Islet of Langerhans (tissue), 1 donor: ENCODE measurements at regions not wholly inside any gene's neighbourhood (a gene's known extent, or its start where the extent isn't known, plus 50 kb on each side); places are given as distances from the start of the nearest gene placed in this dataset.

Experiments
- FAIRE-seq: peaks from one replicate; lab custom pipeline; 2011; peaks lifted over from hg19 to GRCh38; lab: Jason Lieb, UNC

DNA sequence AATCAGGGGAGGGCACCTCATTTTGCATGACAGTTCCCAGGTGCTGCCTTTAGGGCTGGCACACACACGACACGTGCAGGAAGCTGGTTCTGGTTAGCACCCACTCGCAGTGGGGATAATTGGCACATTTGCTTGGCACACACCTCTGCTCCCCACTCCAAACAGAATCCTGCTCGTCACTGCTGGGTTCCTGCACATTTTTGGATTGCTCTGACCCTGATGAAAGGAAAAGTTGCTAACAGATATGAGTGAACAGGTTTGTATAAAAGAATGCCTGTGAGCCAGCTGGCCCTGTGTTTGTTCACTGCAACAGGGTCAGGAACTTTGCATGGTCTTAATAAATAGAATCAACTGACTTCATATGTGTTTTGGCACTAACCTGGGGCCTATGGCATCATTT, 1500.4 kb downstream of the EFNB2 start:
- FAIRE-seq: no peak

DNA sequence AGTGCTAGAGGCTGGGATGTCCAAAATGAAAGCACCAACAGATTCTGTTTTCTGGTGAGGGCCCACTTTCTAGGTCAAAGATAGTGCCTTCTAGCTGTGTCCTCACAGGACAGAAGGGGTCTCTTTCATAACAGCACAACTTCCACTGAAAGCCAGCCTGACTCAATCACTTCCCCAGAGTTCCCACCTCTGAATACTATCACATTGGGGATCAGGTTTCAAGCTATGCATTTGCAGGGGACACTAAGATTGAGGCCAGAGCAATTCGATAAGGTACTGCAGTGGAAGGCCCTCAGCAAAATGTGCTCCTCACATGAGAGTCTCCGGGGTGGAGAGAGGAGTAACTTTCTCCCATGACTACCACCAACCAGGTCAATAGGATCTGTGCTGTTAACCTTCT, 1501.5 kb downstream of the EFNB2 start:
- FAIRE-seq: no peak

DNA sequence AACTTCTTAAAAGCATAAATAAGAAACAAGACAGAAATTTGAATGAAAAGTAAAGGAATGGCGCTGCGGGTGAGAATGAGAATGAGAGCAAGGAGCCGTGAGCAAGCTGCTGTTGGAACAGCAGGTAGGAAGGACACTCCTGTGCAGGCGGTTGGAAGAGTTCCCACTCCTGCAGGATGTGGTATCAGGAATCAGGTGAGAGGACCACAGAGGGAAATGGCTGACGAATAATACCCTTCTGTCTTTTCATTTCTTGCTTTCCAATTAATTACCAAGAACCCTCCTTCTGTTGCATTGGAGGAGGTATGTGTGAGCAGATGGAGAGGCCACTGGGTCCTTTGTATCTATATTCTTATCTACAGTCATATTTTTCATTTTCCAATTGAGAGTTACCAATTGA, 1504.2 kb downstream of the EFNB2 start:
- no peak for FAIRE-seq

DNA sequence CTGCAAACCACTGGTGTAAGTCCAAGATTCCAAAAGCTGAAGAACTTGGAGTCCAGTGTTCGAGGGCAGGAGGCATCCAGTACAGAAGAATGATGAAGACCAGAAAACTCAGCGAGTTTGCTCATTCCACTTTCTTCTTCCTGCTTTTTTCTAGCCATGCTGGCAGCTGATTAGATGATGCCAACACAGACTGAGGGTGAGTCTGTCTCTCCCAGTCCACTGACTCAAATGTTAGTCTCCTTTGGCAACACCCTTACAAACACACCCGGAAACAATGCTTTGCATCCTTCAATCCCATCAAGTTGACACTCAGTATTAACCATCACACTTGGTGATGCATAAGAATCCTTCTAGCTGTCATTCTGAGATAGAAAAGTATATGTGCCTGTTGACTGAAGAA, 1504.6 kb downstream of the EFNB2 start:
- FAIRE-seq: no peak

DNA sequence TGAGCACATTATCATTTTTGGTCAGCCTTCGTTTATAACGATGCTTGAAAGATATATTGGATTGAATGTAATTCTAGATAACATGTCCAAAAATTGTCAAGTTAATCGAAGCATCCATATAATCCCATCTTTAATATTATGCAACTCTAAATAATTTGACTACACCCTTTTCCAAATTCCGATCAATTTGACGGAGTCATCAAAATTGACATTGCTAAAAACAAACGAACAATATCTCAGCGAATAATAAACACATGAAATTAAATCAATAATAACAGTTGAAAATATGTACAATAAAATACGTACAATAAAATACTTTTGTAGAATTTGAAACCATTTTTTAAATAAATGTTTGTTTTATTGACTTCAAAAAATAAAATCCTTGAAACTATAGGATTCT, 1516.4 kb downstream of the EFNB2 start:
- no peak for FAIRE-seq

DNA sequence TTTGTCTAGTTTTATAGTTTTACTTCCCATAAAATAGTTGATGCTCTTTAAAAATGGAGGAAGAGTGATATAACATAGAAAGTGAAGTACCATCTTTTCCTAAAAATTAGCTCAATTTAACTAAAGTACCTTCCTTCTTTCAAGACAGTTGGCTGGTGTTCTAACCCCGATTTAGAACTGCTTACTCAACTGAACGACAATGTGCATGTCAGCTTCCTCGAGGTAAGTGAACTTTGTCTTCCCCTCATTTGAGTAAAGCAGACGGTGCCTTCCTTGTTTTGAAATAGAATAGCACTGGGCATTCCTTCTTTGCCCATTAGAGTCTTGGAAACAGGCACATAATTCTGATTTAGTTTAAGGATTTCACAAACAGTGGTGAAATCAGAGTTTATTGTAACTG, 1519.2 kb downstream of the EFNB2 start:
- no peak for FAIRE-seq

DNA sequence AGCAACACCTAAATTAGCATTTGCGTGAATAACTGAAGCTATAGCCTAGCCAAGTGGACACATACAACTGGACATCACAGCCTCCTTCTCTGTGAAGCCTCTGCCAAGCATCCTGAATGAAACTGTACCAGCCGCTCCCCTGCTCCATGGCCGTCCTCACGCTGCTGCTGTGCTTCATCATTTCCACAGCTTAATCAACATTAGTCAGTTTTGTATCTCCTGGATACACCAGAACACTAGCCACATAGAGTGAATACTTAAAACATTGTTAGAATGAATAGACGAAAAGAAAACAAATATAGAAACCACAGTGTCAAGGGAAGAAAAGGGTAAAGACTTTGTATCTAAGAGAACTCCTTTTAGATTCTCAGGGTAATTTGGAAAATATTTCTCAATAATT, 1526.9 kb downstream of the EFNB2 start:
- FAIRE-seq: no peak

DNA sequence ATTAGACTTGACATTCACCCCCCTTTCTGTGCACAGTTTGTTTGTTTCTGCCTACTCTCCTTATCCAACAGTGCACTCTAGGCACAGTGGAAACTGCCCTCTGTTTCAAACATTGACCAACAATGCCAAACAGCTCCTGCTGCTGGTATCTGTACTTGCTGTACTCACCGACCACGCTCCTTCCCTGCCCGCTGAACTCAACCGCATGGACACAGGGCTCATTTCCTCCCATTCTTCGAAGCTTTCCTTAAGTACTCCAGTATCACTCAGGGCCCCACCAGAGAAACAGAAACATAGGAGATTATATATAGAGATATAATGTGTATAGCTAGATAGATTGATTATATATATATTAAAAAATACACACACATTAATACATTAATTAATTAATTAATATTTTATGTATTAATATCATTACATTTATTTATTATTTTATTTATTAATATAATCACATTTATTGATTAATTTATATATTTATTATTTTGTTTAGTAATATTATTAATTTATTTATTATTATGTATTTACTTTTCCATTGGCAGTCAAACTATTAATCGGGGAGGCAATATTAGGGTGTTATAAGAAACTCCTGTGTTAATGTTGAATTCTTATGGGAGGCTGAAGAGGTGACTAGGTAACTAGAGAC, 1528.2 kb downstream of the EFNB2 start:
- FAIRE-seq: no peak

DNA sequence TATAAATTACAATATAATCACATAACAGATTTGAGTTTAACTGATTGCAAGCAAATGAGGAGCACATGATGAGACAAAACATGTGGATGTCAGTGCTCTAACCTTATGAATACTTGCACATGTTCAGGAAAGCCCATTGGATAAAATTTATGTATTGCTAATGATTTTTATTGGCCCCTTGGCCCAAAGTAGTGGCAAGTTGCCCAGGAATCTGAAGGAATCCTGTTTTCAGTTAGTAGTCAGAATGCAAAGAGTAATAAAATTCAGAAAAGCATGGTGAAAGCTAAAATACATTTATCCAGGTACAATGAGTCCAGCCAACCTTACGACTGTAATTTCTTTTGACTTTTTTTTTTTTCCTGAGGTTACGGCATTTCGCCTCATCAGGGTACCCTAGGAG, 1539.4 kb downstream of the EFNB2 start:
- no peak for FAIRE-seq

DNA sequence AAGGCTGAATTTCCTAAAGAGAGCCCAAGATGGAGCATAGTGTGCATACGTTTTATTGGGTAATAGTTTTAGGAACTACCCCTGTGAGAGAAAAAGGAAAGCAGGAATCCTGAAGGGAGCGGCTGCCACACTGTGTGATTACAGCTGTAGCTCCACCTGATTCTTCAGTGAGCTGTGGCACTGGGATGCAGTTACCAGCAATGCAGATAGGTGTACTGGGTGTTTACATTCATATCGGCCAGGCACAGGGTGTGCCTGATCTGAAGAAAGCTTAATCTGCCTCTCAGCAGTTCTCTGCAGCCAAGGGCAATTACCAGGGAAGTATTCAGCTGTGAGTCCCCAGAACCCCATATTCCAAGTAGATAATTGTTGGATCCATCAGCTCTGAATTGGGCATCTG, 1541.8 kb downstream of the EFNB2 start:
- FAIRE-seq: no peak

DNA sequence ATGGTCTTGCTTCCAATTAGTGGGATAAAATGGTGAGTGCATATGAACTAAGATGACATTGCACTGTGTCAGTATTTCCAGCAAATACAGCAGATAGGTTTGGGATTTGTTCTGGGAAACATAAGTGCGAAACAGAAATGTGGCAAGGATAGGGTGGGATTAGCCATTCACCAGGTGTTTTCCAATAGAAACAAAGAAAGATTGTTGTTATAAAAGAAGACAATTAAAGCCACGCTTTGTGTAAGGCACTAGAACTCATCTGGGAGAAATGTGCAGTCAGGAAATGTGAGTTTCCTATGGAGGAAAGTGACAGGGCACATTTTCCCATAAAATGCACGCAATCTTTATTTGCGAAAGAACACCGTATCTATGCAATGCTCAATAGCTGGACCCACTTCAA, 1547.8 kb downstream of the EFNB2 start:
- no peak for FAIRE-seq

DNA sequence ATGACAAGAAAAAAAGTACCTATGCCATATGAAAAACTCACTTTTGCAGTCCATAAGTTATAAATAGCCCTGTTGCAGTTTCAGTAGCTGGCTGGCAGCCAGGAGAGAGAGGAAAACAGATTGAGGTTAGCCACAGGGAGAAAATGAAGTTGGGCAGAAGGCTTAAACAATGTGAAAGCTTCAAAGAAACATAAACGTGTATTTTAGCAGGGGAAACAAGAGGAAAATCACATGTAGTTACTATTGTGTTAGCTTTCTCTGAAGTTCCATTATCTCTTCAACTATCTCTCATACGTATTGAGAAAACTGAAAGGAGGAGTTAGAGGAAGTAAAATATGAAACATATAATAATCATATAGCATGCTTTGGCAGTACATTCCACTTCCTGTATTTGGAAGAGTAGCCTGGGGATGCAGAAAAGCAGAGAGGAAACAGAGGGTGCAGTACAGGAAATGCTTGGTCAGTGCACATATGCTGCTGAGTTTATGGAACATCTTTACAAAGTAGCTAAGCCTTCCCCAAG, 1551.1 kb downstream of the EFNB2 start:
- FAIRE-seq: no peak

DNA sequence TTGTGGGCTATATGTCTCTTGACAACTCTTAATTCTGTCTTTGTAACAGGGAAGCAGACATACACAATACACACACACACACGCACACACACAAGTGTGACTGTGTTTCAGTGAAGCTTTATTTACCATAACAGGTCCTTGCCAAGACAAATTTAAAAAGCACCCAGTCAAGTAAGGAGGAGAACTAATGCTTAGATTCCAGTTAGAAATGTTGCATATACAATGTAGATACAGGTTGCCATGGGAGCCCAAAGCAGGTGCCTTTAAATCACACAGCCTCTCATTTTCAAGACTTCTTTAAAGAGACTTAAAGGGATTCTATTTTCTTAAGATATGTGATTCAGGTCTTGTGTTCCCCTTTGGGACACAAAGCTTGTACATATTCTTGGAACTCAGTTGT, 1551.9 kb downstream of the EFNB2 start:
- FAIRE-seq: no peak

DNA sequence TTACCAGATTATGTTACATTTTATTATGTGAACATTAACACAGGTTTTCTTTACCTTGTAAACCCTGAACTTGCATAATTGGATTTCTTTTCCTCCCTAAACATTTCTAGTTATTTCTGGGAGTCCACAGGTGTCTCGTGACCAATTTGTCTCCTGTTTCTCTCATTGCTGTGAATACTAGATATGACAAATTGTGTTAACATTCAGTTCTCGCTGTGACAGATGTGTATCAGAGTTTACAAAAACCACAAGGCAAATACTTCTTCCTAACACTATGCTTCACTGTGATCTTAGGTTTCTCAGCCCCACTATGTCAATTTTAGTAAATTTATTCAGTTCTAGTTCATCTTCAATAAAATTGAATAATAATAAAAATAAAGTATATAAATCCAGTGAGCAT, 1554.9 kb downstream of the EFNB2 start:
- no peak for FAIRE-seq

DNA sequence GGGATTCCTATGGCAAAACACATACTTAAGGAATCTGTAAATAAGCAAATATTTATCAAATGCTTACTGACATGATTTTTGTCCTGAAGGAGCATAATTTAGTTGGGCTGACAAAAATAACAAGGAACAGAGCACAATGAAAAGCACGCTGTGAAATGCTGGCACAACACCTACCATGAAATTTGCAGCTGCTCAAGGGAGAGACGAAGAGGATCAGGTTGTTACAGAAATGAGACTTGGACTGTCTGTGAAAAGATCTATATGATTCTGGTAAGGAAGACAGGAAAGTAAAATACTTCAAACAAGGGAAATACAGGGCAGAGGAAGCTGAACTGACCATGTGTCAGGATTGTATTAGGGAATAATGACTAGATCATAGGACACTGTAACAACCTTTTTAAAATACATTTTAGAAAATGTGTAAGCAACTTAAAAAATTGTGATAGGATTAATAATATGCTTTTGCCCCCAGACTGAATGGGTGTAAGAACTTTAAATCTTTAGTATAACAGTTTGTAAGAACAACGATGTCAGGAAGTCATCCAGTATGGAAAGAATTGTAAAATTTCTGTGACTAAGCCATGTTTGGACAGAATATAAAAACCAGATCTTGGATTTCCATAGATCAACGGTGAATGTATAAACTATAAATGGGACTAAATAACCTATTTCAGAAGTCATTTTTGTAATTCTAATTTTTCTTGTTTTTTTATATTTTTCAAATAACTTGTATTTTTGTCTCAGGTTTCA, 1556.0 kb downstream of the EFNB2 start:
- no peak for FAIRE-seq

DNA sequence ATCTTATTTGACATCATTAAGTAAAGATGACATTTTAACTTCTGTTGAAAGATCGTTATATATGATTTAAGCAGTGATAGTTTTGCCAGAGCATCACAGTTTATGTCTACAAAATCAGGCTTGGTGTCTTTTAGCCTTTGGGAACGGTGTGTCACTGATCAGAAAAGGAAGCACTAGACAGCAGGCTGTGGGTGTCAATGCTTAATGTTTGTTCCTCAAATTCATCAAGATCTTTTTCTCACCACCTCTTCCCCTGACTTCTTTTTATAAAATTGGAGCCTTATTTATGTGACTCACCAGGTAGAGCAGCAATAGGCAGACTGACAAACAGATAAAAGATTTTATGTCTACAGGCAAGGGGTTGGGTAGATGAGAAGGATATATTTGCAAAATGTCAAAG, 1558.5 kb downstream of the EFNB2 start:
- FAIRE-seq: no peak

DNA sequence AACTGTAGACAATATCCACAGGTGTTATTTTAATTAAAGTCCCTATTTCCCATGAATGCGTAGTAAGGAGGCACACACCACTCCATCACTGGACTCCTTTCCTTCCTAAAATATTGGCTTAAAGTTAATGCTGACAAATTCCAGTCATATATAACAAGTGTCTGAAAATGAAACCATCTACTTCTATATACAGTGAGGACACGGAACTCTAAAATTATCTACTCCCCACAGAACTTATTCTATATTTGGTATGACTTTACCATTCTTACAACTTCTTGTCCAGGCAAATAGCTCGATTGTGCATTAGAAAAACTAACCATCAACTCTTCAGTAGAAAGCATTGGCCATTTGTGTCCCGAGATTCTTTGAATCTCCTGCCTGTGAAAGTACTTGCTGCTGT, 1560.2 kb downstream of the EFNB2 start:
- FAIRE-seq: no peak

DNA sequence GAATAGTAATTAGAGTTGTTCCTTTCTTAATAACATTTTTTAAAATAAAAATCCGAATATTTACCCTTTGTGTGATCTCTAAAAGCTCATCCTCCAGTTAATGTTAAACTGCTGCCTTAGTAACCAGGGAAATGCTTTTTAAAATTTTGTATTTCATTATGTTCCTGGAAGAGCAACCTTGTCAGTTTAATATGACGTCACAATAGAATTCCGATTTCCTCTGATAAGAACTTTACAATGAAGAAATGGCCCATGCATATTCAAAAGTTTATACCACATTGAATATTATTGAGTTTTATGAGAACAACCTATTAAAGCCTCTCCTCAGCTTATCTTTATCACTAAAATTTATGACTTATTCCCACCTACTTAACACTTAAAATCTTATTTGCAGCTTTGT, 1566.6 kb downstream of the EFNB2 start:
- FAIRE-seq: no peak

DNA sequence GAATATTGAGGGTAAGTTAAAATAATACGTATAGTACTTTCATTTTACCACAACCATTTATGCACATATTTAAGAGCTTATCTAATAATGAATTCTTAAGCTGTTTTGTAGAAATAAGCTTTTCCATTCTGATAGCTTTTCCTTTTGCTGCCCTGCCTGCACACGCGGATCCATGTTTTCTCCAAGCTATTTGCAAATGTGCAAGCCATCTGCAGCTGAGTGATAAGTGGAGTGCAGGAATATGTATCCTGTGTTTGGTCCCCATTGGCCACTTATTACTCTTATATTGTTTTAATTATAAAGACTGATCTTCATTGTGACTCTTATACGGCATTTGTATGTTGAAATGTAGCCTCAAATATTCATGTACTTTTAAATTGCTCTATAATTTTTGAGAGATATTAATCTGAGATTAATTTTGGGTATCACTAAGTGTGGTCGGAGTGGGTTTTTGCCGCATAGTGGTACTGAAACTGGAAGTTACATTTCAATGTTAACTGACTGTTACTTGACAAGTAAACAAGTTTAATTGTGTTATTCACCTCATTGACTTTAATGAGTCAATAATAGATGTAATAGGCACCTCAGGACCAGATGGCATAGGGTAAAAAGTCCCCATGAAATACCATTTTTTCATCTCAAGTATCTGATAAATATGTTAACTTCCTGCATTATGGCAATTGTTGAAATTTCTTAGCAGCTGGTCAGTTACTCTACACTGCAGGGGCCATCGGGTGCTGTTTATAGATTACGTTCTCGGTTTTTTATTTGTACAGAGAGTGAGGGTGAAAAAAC, 1567.4 kb downstream of the EFNB2 start:
- no peak for FAIRE-seq

DNA sequence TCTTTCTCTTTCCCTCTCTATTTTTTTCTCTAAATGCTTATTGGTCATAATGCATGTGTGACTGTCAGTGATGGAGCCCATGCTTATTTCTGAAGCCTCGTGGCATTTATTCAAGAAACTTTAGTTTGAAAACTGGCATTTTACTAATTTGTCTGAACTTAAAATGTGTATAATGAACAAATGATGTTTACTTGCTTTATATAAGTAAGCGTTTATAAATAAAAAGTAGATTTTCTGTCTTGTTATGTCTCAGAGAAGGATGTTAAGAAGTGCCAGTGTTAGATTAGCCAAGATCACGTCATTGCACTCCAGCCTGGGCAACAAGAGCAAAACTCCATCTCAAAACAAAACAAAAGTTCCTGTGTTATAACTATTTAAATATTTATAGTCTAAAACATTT, 1568.1 kb downstream of the EFNB2 start:
- FAIRE-seq: no peak

DNA sequence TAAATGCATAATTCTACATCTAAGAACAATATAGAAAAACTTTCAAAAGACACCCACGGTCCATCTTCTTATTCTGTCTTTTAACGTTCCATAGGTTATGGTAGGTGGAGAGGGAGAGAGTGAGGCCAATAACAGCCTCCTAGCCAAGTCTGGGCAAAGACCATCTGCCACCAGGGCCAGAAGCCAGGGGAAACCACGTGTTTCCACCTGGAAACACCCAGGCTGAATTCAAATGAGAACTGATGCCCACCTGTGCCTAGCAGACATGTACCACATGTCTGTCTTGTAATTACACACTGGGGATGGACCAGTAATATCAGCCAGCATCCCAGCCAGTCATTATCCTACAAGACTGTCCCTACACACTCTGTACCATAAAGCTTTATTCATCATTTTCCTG, 1573.1 kb downstream of the EFNB2 start:
- no peak for FAIRE-seq

DNA sequence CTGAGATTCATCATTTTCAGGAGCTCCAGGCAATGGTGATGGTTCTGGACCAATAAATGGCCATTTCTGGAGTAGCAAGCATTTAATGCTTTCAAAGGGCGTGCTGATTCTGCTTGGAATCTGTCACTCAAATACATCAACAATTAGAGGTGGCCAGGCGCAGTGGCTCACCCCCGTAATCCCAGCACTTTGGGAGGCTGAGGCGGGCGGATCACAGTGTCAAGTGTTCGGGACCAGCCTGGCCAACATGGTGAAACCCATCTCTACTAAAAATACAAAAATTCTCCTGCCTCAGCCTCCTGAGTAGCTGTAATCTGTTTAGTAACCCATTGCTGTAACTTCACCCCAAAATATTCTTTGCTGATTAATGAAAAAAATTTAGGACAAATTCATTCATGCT, 1574.2 kb downstream of the EFNB2 start:
- no peak for FAIRE-seq

DNA sequence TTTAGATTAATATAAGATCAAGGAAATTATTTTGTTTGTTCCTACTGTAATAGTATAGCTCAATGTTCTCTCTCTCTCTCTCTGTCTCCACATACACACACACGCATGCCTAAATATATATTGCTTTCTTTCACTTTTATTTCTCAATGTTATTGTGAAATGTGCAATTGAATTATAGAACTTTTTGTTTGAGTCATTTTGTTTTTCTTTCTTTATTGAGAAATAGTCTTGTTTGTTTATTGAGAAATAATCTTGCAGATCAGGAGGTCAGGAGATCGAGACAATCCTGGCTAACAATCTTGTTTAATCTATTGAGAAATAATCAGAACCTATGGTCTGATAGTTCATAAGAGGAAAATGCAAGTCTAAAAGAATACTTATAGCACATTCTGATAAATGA, 1581.3 kb downstream of the EFNB2 start:
- FAIRE-seq: no peak
